Loucy (cell line): ENCODE measurements at regions not wholly inside any gene's neighbourhood (a gene's known extent, or its start where the extent isn't known, plus 50 kb on each side); places are given as distances from the start of the nearest gene placed in this dataset.

Experiments
- H2AFZ ChIP-seq: fragments of 200-600 bp; sonication (generic); 2 replicates; pipeline ENCODE4 v1.6.0; 2016; ENCODE audit warnings: antibody characterized with exemption, mild to moderate bottlenecking, low read length, moderate library complexity
- H3F3A ChIP-seq: fragments of 200-600 bp; 2 replicates; pipeline ENCODE4 v1.6.0; 2016; ENCODE audit warnings: antibody characterized with exemption, low read depth, mild to moderate bottlenecking
- H3K27me3 ChIP-seq: fragments of 200-600 bp; sonication (generic); 2 replicates; pipeline ENCODE4 v1.6.1; 2014; ENCODE audit warnings: low read length, mild to moderate bottlenecking; ENCODE audit not compliant: insufficient read depth, poor library complexity, severe bottlenecking
- H3K36me3 ChIP-seq: fragments of 200-600 bp; sonication (generic); 2 replicates; pipeline ENCODE4 v1.6.1; 2016; ENCODE audit warnings: low read length; ENCODE audit not compliant: insufficient read depth
- H3K4me1 ChIP-seq: fragments of 200-600 bp; sonication (generic); 2 replicates; pipeline ENCODE4 v1.5.1; 2014; ENCODE audit warnings: low read length, mild to moderate bottlenecking; ENCODE audit not compliant: insufficient read depth, poor library complexity, severe bottlenecking
- H3K4me2 ChIP-seq: fragments of 200-600 bp; sonication (generic); 2 replicates; pipeline ENCODE4 v1.6.0; 2014; ENCODE audit warnings: antibody characterized with exemption, low read length, low read depth, mild to moderate bottlenecking; ENCODE audit not compliant: poor library complexity, severe bottlenecking
- H3K4me3 ChIP-seq: fragments of 200-600 bp; sonication (generic); 2 replicates; pipeline ENCODE4 v1.5.1; 2014; ENCODE audit warnings: low read length, mild to moderate bottlenecking, mixed read lengths; ENCODE audit not compliant: poor library complexity, severe bottlenecking
- H3K79me2 ChIP-seq: fragments of 200-600 bp; sonication (generic); 2 replicates; pipeline ENCODE4 v1.6.1; 2014; ENCODE audit warnings: low read length; ENCODE audit not compliant: insufficient read depth
- H3K9ac ChIP-seq: fragments of 200-600 bp; sonication (generic); 2 replicates; pipeline ENCODE4 v1.6.0; 2014; ENCODE audit warnings: mild to moderate bottlenecking, low read depth, low read length, moderate library complexity; ENCODE audit not compliant: poor library complexity, severe bottlenecking
- H3K9me2 ChIP-seq: fragments of 200-600 bp; sonication (generic); replicated peaks from 2 replicates; pipeline ENCODE4 v1.6.1; 2016; ENCODE audit warnings: low read depth, low read length, mixed read lengths
- H3K9me3 ChIP-seq: fragments of 200-600 bp; sonication (generic); 2 replicates; pipeline ENCODE4 v1.6.1; 2014; ENCODE audit warnings: mild to moderate bottlenecking, antibody characterized with exemption, low read length, low read depth; ENCODE audit not compliant: insufficient read depth
- H4K20me1 ChIP-seq: fragments of 200-600 bp; sonication (generic); 2 replicates; pipeline ENCODE4 v1.6.0; 2014; ENCODE audit warnings: antibody characterized with exemption, low read length, mild to moderate bottlenecking; ENCODE audit not compliant: insufficient read depth, poor library complexity, severe bottlenecking
- EZH2phosphoT487 ChIP-seq: fragments of 200-600 bp; IDR thresholded peaks from 2 replicates; pipeline ENCODE4 v1.6.1; 2018; ENCODE audit warnings: antibody characterized with exemption, mild to moderate bottlenecking, moderate library complexity, borderline replicate concordance
- TF ChIP-seq, protein P1 (sequence below): fragments of 200-600 bp; sonication (generic); conservative IDR thresholded peaks from 2 replicates; pipeline ENCODE4 v1.5.1; 2014; ENCODE audit warnings: mild to moderate bottlenecking, antibody characterized with exemption, low read length

DNA sequence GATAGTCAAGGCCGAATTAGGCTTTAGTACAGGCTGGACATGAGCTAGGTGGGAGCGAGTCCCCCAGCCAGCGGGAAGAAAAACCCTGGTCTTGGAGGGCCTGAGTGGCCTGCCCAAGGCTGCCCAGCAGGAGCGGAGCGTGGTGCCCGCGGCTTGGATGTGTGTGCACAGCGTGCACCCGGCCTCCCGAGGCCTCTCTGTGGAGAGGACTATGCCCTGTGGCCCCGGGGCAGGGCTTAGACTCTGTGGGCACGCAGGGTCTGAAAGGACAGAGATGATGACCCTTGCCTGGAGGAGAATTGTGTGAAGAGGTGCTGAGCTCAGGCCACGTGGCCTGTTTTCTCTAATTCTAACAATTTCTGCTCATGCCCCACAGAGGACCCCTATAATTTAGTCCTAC lies 124.6 kb upstream of the IQSEC1 start:
- Histone ChIP-seq H3K9me2 (no peaks in the 10 kb centered on the region), H3F3A (no peaks in the 10 kb centered on the region), H3K4me3 (no peak overlapping the region), H3K4me2 (no peak overlapping the region), H3K9ac (no peak overlapping the region), H3K79me2 (no peaks in the 10 kb centered on the region), H3K4me1 (peaks cover 44% of the 10 kb centered on the region), H3K27me3 (no peaks in the 10 kb centered on the region), H3K9me3 (no peaks in the 10 kb centered on the region), H2AFZ (no peak overlapping the region), H4K20me1 (no peaks in the 10 kb centered on the region), H3K36me3 (no peaks in the 10 kb centered on the region)
- TF ChIP-seq EZH2phosphoT487, result no peak
- TF ChIP-seq, protein P1, sequence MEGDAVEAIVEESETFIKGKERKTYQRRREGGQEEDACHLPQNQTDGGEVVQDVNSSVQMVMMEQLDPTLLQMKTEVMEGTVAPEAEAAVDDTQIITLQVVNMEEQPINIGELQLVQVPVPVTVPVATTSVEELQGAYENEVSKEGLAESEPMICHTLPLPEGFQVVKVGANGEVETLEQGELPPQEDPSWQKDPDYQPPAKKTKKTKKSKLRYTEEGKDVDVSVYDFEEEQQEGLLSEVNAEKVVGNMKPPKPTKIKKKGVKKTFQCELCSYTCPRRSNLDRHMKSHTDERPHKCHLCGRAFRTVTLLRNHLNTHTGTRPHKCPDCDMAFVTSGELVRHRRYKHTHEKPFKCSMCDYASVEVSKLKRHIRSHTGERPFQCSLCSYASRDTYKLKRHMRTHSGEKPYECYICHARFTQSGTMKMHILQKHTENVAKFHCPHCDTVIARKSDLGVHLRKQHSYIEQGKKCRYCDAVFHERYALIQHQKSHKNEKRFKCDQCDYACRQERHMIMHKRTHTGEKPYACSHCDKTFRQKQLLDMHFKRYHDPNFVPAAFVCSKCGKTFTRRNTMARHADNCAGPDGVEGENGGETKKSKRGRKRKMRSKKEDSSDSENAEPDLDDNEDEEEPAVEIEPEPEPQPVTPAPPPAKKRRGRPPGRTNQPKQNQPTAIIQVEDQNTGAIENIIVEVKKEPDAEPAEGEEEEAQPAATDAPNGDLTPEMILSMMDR, result no peak

DNA sequence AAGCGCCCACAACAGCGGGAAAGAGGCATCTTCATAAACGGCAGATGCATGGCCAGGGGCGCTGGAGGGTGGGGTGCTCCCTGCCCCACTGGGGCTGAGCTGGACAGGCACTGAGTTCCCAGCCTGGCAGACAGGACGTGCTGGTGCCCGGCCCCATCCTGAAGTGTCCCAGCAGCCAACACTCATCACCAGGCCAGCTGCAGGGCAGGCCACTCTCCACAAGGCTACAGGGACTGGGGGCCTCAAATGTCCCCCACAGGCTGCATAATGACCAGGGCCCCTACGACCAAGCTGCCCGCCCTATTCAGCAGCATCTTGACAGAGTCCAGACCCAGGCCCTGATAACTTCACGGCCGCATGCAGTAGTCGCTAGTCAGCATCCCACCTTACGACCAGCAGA lies 124.1 kb upstream of the IQSEC1 start:
- H3K9me2 ChIP-seq, result no peaks in the 10 kb centered on the region
- no peaks in the 10 kb centered on the region for H3K79me2 ChIP-seq
- no peaks in the 10 kb centered on the region for H3F3A ChIP-seq
- peak overlapping the region; percentile 68 for H3K4me3 ChIP-seq
- TF ChIP-seq, protein P1, result no peak
- TF ChIP-seq EZH2phosphoT487, result no peak
- H2AFZ ChIP-seq, result no peak overlapping the region
- H3K9ac ChIP-seq, result peak overlapping the region; percentile 67
- no peaks in the 10 kb centered on the region for H3K27me3 ChIP-seq
- no peaks in the 10 kb centered on the region for H3K36me3 ChIP-seq
- H4K20me1 ChIP-seq, result no peaks in the 10 kb centered on the region
- H3K4me1 ChIP-seq, result peaks cover 49% of the 10 kb centered on the region
- H3K4me2 ChIP-seq, result peak overlapping the region; percentile 79
- H3K9me3 ChIP-seq, result no peaks in the 10 kb centered on the region

DNA sequence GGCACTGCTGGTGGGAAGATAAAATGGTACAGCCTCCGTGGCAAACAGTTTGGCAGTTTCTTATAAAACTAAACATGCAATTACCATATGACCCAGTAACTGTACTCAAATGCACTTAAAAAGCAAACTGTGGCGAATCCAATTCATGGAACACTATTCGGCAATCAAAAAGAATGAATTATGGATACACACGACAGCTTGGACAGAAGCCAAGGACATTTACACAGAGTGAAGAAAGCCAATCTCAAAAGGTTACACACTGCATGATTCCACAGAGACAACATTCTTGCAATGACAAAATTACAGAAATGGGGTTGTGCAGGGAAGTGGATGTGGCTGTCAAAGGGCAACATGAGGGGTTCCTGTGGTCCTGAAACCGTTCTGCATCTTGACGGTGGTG lies 122.1 kb upstream of the IQSEC1 start:
- H3K4me3 ChIP-seq, result peak overlapping the region; percentile 68
- no peaks in the 10 kb centered on the region for H3K9me2 ChIP-seq
- no peaks in the 10 kb centered on the region for H3F3A ChIP-seq
- H3K27me3 ChIP-seq, result no peaks in the 10 kb centered on the region
- H3K4me1 ChIP-seq, result peaks cover 58% of the 10 kb centered on the region
- peak overlapping the region; percentile 79 for H3K4me2 ChIP-seq
- no peaks in the 10 kb centered on the region for H3K9me3 ChIP-seq
- no peaks in the 10 kb centered on the region for H4K20me1 ChIP-seq
- no peak for TF ChIP-seq EZH2phosphoT487
- TF ChIP-seq, protein P1, result no peak
- H3K79me2 ChIP-seq, result no peaks in the 10 kb centered on the region
- H2AFZ ChIP-seq, result no peak overlapping the region
- H3K36me3 ChIP-seq, result no peaks in the 10 kb centered on the region
- H3K9ac ChIP-seq, result peak overlapping the region; percentile 67
